IMR-90 (cell line): ENCODE measurements at regions not wholly inside any gene's neighbourhood (a gene's known extent, or its start where the extent isn't known, plus 50 kb on each side); places are given as distances from the start of the nearest gene placed in this dataset.

Source experiments
- ATAC-seq: fragments of 200-7000 bp; cut with Tn5 transposase; 2 replicates; pipeline ENCODE4 v1.9.1; 2020; ENCODE audit warnings: low read depth, mild to moderate bottlenecking, moderate library complexity
- BruUV-seq: library from RNA; stranded (reverse); fragments of 400-500 nt; replicated peaks from 2 replicates; lab custom pipeline; 2021; lab: Mats Ljungman, UMichigan
- CTCF ChIA-PET: fragments of 300-600 bp; formaldehyde crosslinking; extraction: SDS; loops from one replicate; lab custom pipeline; 2021; ENCODE audit warnings: antibody characterized with exemption; lab: Yijun Ruan, JAX
- POLR2A ChIA-PET: fragments of 300-600 bp; sonication (Branson Sonifier 250); formaldehyde crosslinking; loops from one replicate; lab custom pipeline; 2022; ENCODE audit warnings: antibody characterized with exemption; ENCODE audit not compliant: unreplicated experiment; lab: Charles Lee
- DNase-seq: peaks from one replicate; pipeline ENCODE4 v3.0.0; 2013
- H2AFZ ChIP-seq: replicated peaks from 2 replicates; pipeline ENCODE3; 2013; ENCODE audit warnings: low read length, mild to moderate bottlenecking; ENCODE audit not compliant: poor library complexity
- H2AK5ac ChIP-seq: 2 replicates; pipeline ENCODE4 v1.6.1; 2013; ENCODE audit warnings: low read depth, low read length, inconsistent platforms
- H2AK9ac ChIP-seq: replicated peaks from 2 replicates; pipeline ENCODE3; 2013; ENCODE audit warnings: mild to moderate bottlenecking, low read depth, low read length, moderate library complexity; ENCODE audit not compliant: poor library complexity
- H2BK120ac ChIP-seq: 2 replicates; pipeline ENCODE4 v1.6.1; 2013; ENCODE audit warnings: low read depth, low read length, inconsistent platforms
- H2BK15ac ChIP-seq: 3 replicates; pipeline ENCODE4 v1.6.1; 2013; ENCODE audit warnings: low read depth, low read length, inconsistent platforms
- H2BK20ac ChIP-seq: 2 replicates; pipeline ENCODE4 v1.6.1; 2013; ENCODE audit warnings: low read depth, mild to moderate bottlenecking, inconsistent platforms, low read length, moderate library complexity
- H2BK5ac ChIP-seq: 2 replicates; pipeline ENCODE4 v1.6.1; 2013; ENCODE audit warnings: mild to moderate bottlenecking, low read depth, low read length, inconsistent platforms; ENCODE audit not compliant: poor library complexity, severe bottlenecking
- H3K14ac ChIP-seq: replicated peaks from 2 replicates; pipeline ENCODE4 v1.6.1; 2013; ENCODE audit warnings: low read depth, low read length, inconsistent platforms
- H3K18ac ChIP-seq: 2 replicates; pipeline ENCODE4 v1.6.1; 2013; ENCODE audit warnings: low read depth, low read length, control low read depth
- H3K23ac ChIP-seq: 2 replicates; pipeline ENCODE4 v1.6.1; 2013; ENCODE audit warnings: low read depth, low read length, inconsistent platforms
- H3K27ac ChIP-seq: 2 replicates; pipeline ENCODE4 v1.5.1; 2013; ENCODE audit warnings: mild to moderate bottlenecking, control low read depth, low read length; ENCODE audit not compliant: insufficient read depth
- H3K27me3 ChIP-seq: 2 replicates; pipeline ENCODE4 v1.6.1; 2013; ENCODE audit warnings: low read length; ENCODE audit not compliant: control insufficient read depth, insufficient read depth
- H3K36me3 ChIP-seq: 2 replicates; pipeline ENCODE4 v1.6.1; 2013; ENCODE audit warnings: low read length, mixed read lengths; ENCODE audit not compliant: control insufficient read depth, insufficient read depth
- H3K4ac ChIP-seq: 2 replicates; pipeline ENCODE4 v1.6.1; 2013; ENCODE audit warnings: low read depth, low read length, inconsistent platforms
- H3K4me1 ChIP-seq: 2 replicates; pipeline ENCODE4 v1.6.1; 2013; ENCODE audit warnings: low read length, mixed read lengths; ENCODE audit not compliant: control insufficient read depth, insufficient read depth
- H3K4me2 ChIP-seq: 2 replicates; pipeline ENCODE4 v1.6.1; 2013; ENCODE audit warnings: low read depth, mild to moderate bottlenecking, control low read depth, low read length, moderate library complexity
- H3K4me3 ChIP-seq: 2 replicates; pipeline ENCODE4 v1.5.1; 2013; ENCODE audit warnings: low read depth, mild to moderate bottlenecking, control low read depth, low read length, moderate library complexity; ENCODE audit not compliant: insufficient read depth
- H3K56ac ChIP-seq: 2 replicates; pipeline ENCODE4 v1.6.1; 2013; ENCODE audit warnings: low read length, inconsistent platforms; ENCODE audit not compliant: insufficient read depth; ENCODE audit errors: extremely low read depth
- H3K79me1 ChIP-seq, 2 experiments: 2 replicates each; pipeline ENCODE4 v1.6.1; 2013; ENCODE audit warnings: low read length in 2 of 2, inconsistent platforms in 1 of 2, low read depth in 1 of 2
- H3K9ac ChIP-seq: 2 replicates; pipeline ENCODE4 v1.6.1; 2013; ENCODE audit warnings: low read depth, low read length, control low read depth
- H3K9me1 ChIP-seq: 2 replicates; pipeline ENCODE4 v1.6.1; 2013; ENCODE audit warnings: low read length, inconsistent platforms; ENCODE audit not compliant: insufficient read depth
- H3K9me3 ChIP-seq: 2 replicates; pipeline ENCODE4 v1.6.1; 2013; ENCODE audit warnings: low read length; ENCODE audit not compliant: control insufficient read depth, insufficient read depth
- H4K20me1 ChIP-seq: 2 replicates; pipeline ENCODE4 v1.6.1; 2013; ENCODE audit warnings: low read length, inconsistent platforms; ENCODE audit not compliant: insufficient read depth
- H4K5ac ChIP-seq: 2 replicates; pipeline ENCODE4 v1.6.1; 2013; ENCODE audit warnings: mild to moderate bottlenecking, low read depth, low read length, control low read depth
- H4K8ac ChIP-seq, 2 experiments: 2 replicates each; pipeline ENCODE4 v1.6.1; 2013; ENCODE audit warnings: low read depth in 2 of 2, low read length in 2 of 2, control low read depth in 1 of 2, inconsistent platforms in 1 of 2
- H4K91ac ChIP-seq: 2 replicates; pipeline ENCODE4 v1.6.1; 2013; ENCODE audit warnings: low read depth, low read length, inconsistent platforms; ENCODE audit not compliant: insufficient read depth
- FOS ChIP-seq: fragments of 150-350 bp; IDR thresholded peaks from 2 replicates; pipeline ENCODE4 v1.6.1; 2016; ENCODE audit warnings: low read depth, low read length
- MXI1 ChIP-seq: IDR thresholded peaks from 2 replicates; pipeline ENCODE4 v1.6.1; 2012; ENCODE audit warnings: low read depth, mild to moderate bottlenecking, low read length, moderate library complexity, borderline replicate concordance
- RCOR1 ChIP-seq: IDR thresholded peaks from 2 replicates; pipeline ENCODE4 v1.6.1; 2012; ENCODE audit warnings: mild to moderate bottlenecking, low read length, improper control_type of control experiment; ENCODE audit not compliant: insufficient replicate concordance
- WGBS, 2 experiments: methylation state at CpG; one replicate each; pipeline versions ENCODE4 v1.1.5 to v1.1.7; 2013; ENCODE audit warnings: missing lambda C conversion rate in 2 of 2; ENCODE audit not compliant: insufficient read length in 1 of 2; ENCODE audit errors: extremely low coverage in 2 of 2; 5-methylcytosine and 5-hydroxymethylcytosine counted together
- dilution Hi-C: fragments of 300-500 bp; cut with HindIII; formaldehyde crosslinking; loops from one replicate; pipeline ENCODE4 v1.14.3; 2018; ENCODE audit warnings: low sequenced_read_pairs; ENCODE audit not compliant: unreplicated experiment
- in situ Hi-C: fragments of 300-500 bp; cut with MboI; formaldehyde crosslinking; loops from 3 replicates; pipeline ENCODE4 v1.14.3; 2019; ENCODE audit warnings: low sequenced_read_pairs, inconsistent platforms, mixed read lengths
- intact Hi-C: fragments of 100-400 bp; cut with micrococcal nuclease; formaldehyde crosslinking; loops from 2 replicates; pipeline ENCODE4 v1.10.0; 2022

- no peak overlapping the region; the same call in 1 of the 2 replicates for H3K18ac ChIP-seq
- no peak overlapping the region for H2AK9ac ChIP-seq
- CTCF ChIA-PET: no interaction called here
- dilution Hi-C loops (no loop called here), intact Hi-C loops (no loop called here), in situ Hi-C loops (no loop called here)
- H3K27ac ChIP-seq: no peak overlapping the region
- H2BK120ac ChIP-seq: peak overlapping the region; percentile 61
- no peak overlapping the region for H3K4me2 ChIP-seq
- POLR2A ChIA-PET: no interaction called here
- 85% methylated on average over 5 of the region's 5 CpGs; no CpG with 5 or more reads in 1 of the 2 experiments for WGBS, 2 experiments
- H3K79me1 ChIP-seq: peaks cover 0 to 3% of the 10 kb centered on the region in 2 experiments; a peak in 1 of 4 replicates
- H3K23ac ChIP-seq: no peak overlapping the region
- no peaks in the 10 kb centered on the region for H4K20me1 ChIP-seq
- H3K56ac ChIP-seq: no peak overlapping the region
- no peak for DNase-seq
- peak overlapping the region; percentile 81 for H2AK5ac ChIP-seq
- no TSS peak for BruUV-seq
- peak overlapping the region; percentile 69 for H3K4ac ChIP-seq
- peaks cover 18% of the 10 kb centered on the region for H3K9me1 ChIP-seq
- no peaks in the 10 kb centered on the region for H3K9me3 ChIP-seq
- H3K4me3 ChIP-seq: no peak overlapping the region
- TF ChIP-seq MXI1: no peak
- no peak for TF ChIP-seq RCOR1
- no peak for TF ChIP-seq FOS
- no peak overlapping the region for H4K5ac ChIP-seq
- H2AFZ ChIP-seq: no peak overlapping the region
- H2BK5ac ChIP-seq: no peak overlapping the region
- no peak overlapping the region for H4K91ac ChIP-seq
- no peaks in the 10 kb centered on the region for H3K36me3 ChIP-seq
- H3K27me3 ChIP-seq: no peaks in the 10 kb centered on the region
- H3K14ac ChIP-seq: peak overlapping the region; percentile 73; the same call in 1 of the 2 replicates
- H3K9ac ChIP-seq: no peak overlapping the region
- H3K4me1 ChIP-seq: peaks cover 29% of the 10 kb centered on the region
- no peak for ATAC-seq
- H2BK15ac ChIP-seq: peak overlapping the region; percentile 56; the same call in 1 of the 3 replicates
- no peak overlapping the region for H4K8ac ChIP-seq
- peak overlapping the region; percentile 25; the same call in 1 of the 2 replicates for H2BK20ac ChIP-seq
Observed at GRCh38 chr2:42957861-42958301, 165.5 kb upstream of the HAAO start.
